ENCODE measurements at regions not wholly inside any gene's neighbourhood (a gene's known extent, or its start where the extent isn't known, plus 50 kb on each side); places are given as distances from the start of the nearest gene placed in this dataset.

- no peak for TF ChIP-seq TAF1 (IDR thresholded peaks at IDR 0.05; ENCODE audit: control insufficient read depth, extremely low read depth, insufficient read depth, low read length, severe bottlenecking)
- no peak for TF ChIP-seq SRF (CRISPR knock-in tag; IDR thresholded peaks at IDR 0.05)
- no peak for TF ChIP-seq MXD1 (CRISPR knock-in tag; IDR thresholded peaks at IDR 0.05; ENCODE audit: borderline replicate concordance, poor library complexity, severe bottlenecking)
- no peak for TF ChIP-seq UBTF (IDR thresholded peaks at IDR 0.05; ENCODE audit: borderline replicate concordance in 1 of 2, low read depth in 2 of 2, low read length in 2 of 2)
- no peak for TF ChIP-seq ESRRA (IDR thresholded peaks at IDR 0.05; ENCODE audit: borderline replicate concordance, low read depth)
- TF ChIP-seq FOXA3 (CRISPR knock-in tag; conservative IDR thresholded peaks at IDR 0.05 in 1 of 2, IDR thresholded peaks at IDR 0.05 in 1 of 2), result no peak
- TF ChIP-seq IRF2 (CRISPR knock-in tag; IDR thresholded peaks at IDR 0.05), result no peak
- TF ChIP-seq ZNF133 (CRISPR knock-in tag; IDR thresholded peaks at IDR 0.05), result no peak
- no peak for TF ChIP-seq TAF7 (tag; IDR thresholded peaks at IDR 0.05)
Observed at GRCh38 chrX:98296129-98296528, 1412.4 kb downstream of the RPA4 start.
